Mucosa of descending colon (tissue), 3 donors: ENCODE measurements at regions not wholly inside any gene's neighbourhood (a gene's known extent, or its start where the extent isn't known, plus 50 kb on each side); places are given as distances from the start of the nearest gene placed in this dataset.

Experiments
- ATAC-seq: fragments of 200-7000 bp; cut with Tn5 transposase; one replicate; pipeline ENCODE4 v1.9.1; 2020; ENCODE audit warnings: mild to moderate bottlenecking, moderate library complexity
- DNase-seq, 3 donors: peaks; one replicate each; pipeline ENCODE4 v3.0.0-alpha.2; 2020
- H3K36me3 ChIP-seq: fragments of 200-600 bp; one replicate; pipeline ENCODE4 v1.8.0; 2021; ENCODE audit warnings: low read depth, mild to moderate bottlenecking
- H3K4me1 ChIP-seq: fragments of 200-600 bp; one replicate; pipeline ENCODE4 v1.8.0; 2021; ENCODE audit warnings: low read depth, mild to moderate bottlenecking
- H3K4me3 ChIP-seq: fragments of 200-600 bp; one replicate; pipeline ENCODE4 v1.8.0; 2021; ENCODE audit warnings: mild to moderate bottlenecking
- H3K9me3 ChIP-seq: fragments of 200-600 bp; one replicate; pipeline ENCODE4 v1.8.0; 2021; ENCODE audit warnings: mild to moderate bottlenecking
- CTCF ChIP-seq: fragments of 200-600 bp; IDR thresholded peaks from one replicate; pipeline ENCODE4 v1.8.0; 2022; ENCODE audit warnings: antibody characterized with exemption, mild to moderate bottlenecking
- intact Hi-C, 2 donors: fragments of 100-400 bp; cut with DNase I in 1 of 2; cut with micrococcal nuclease in 1 of 2; formaldehyde crosslinking; loops; one replicate each; pipeline versions ENCODE4 v1.11.0 to v1.11.1; 2022; cut with DNase I, micrococcal nuclease
- donor health status: DM: no; HTN: no; CAD: no; lungs with moderate emphysema.
- donor health status: DM: no; HTN: no; CAD: no.
- donor health status: DM: no; HTN: yes; CAD: no.

- intact Hi-C loops, result no loop called here
- no peaks in the 10 kb centered on the region for H3K9me3 ChIP-seq
- no peaks in the 10 kb centered on the region for H3K4me1 ChIP-seq
- DNase-seq (no peak), ATAC-seq (no peak)
- H3K4me3 ChIP-seq, result no peak overlapping the region
- no peak for TF ChIP-seq CTCF
- H3K36me3 ChIP-seq, result no peaks in the 10 kb centered on the region
These were observed 180.9 kb downstream of the SUCNR1 start for GRCh38 chr3:152054315-152054714.

GRCh38 chr3:152056073-152056472 is 182.6 kb downstream of the SUCNR1 start:
- H3K4me1 ChIP-seq, result no peaks in the 10 kb centered on the region
- no peak overlapping the region for H3K4me3 ChIP-seq
- no peak for TF ChIP-seq CTCF
- H3K36me3 ChIP-seq, result no peaks in the 10 kb centered on the region
- H3K9me3 ChIP-seq, result no peaks in the 10 kb centered on the region
- intact Hi-C loops, result no loop called here
- no peak for ATAC-seq
- no peak for DNase-seq

- TF ChIP-seq CTCF, result no peak
- DNase-seq (no peak), ATAC-seq (no peak)
- intact Hi-C loops, result no loop called here
- H3K4me1 ChIP-seq, result no peaks in the 10 kb centered on the region
- H3K4me3 ChIP-seq, result no peak overlapping the region
- no peaks in the 10 kb centered on the region for H3K9me3 ChIP-seq
- no peaks in the 10 kb centered on the region for H3K36me3 ChIP-seq
These were observed 183.0 kb downstream of the SUCNR1 start for GRCh38 chr3:152056481-152056880.

GRCh38 chr3:152056987-152057386 is 183.5 kb downstream of the SUCNR1 start:
- TF ChIP-seq CTCF, result no peak
- no peak for DNase-seq
- no peaks in the 10 kb centered on the region for H3K4me1 ChIP-seq
- intact Hi-C loops, result no loop called here
- ATAC-seq, result no peak
- no peak overlapping the region for H3K4me3 ChIP-seq
- H3K9me3 ChIP-seq, result no peaks in the 10 kb centered on the region
- H3K36me3 ChIP-seq, result no peaks in the 10 kb centered on the region

- DNase-seq (no peak), ATAC-seq (no peak)
- no peak overlapping the region for H3K4me3 ChIP-seq
- TF ChIP-seq CTCF, result no peak
- intact Hi-C loops, result no loop called here
- no peaks in the 10 kb centered on the region for H3K9me3 ChIP-seq
- H3K36me3 ChIP-seq, result no peaks in the 10 kb centered on the region
- H3K4me1 ChIP-seq, result no peaks in the 10 kb centered on the region
These were observed 185.4 kb downstream of the SUCNR1 start for GRCh38 chr3:152058856-152059255.

GRCh38 chr3:152060701-152061100 is 187.3 kb downstream of the SUCNR1 start:
- no peak for DNase-seq
- no peak for ATAC-seq
- intact Hi-C loops, result no loop called here

More at GRCh38 chr3:152060701-152061100, 187.3 kb downstream of the SUCNR1 start:
- Histone ChIP-seq H3K4me3 (no peak overlapping the region), H3K9me3 (no peaks in the 10 kb centered on the region), H3K36me3 (no peaks in the 10 kb centered on the region), H3K4me1 (no peaks in the 10 kb centered on the region)
- TF ChIP-seq CTCF, result no peak
